GM13976 (cell line): ENCODE measurements at regions not wholly inside any gene's neighbourhood (a gene's known extent, or its start where the extent isn't known, plus 50 kb on each side); places are given as distances from the start of the nearest gene placed in this dataset.

Experiments
- DNase-seq: peaks from one replicate; pipeline ENCODE4 v3.0.0; 2012; ENCODE audit warnings: low spot score
- CTCF ChIP-seq: IDR thresholded peaks from 2 replicates; pipeline ENCODE4 v1.5.1; 2012; ENCODE audit warnings: borderline replicate concordance, mild to moderate bottlenecking; ENCODE audit not compliant: insufficient read depth; ENCODE audit errors: extremely low read depth, missing control alignments, control extremely low read depth
- in situ Hi-C: fragments of 300-500 bp; cut with MboI; formaldehyde crosslinking; loops from one replicate; pipeline ENCODE4 v1.12.0; 2022; ENCODE audit warnings: low sequenced_read_pairs, mixed read lengths, inconsistent platforms; ENCODE audit not compliant: unreplicated experiment

- in situ Hi-C loops, result no loop called here
- DNase-seq, result no peak
- TF ChIP-seq CTCF, result no peak
Measured at GRCh38 chr18:64444819-64445218, 295.9 kb upstream of the LINC00305 start.

GRCh38 chr18:64438178-64438577 is 289.3 kb upstream of the LINC00305 start:
- TF ChIP-seq CTCF, result no peak
- in situ Hi-C loops, result no loop called here
- no peak for DNase-seq

- in situ Hi-C loops, result no loop called here
- TF ChIP-seq CTCF, result no peak
- DNase-seq, result no peak
Measured at GRCh38 chr18:64436111-64436510, 287.2 kb upstream of the LINC00305 start.

- in situ Hi-C loops, result loop anchor here (25.0 kb wide), 1 partner anchor 382 kb away; no protein-coding TSS in a partner anchor
Measured at GRCh38 chr18:64419156-64419555, 270.3 kb upstream of the LINC00305 start.

GRCh38 chr18:64416990-64417389 is 268.1 kb upstream of the LINC00305 start:
- in situ Hi-C loops, result loop anchor here (25.0 kb wide), 1 partner anchor 380 kb away; no protein-coding TSS in a partner anchor
- TF ChIP-seq CTCF, result no peak
- DNase-seq, result no peak

More at GRCh38 chr18:64419156-64419555, 270.3 kb upstream of the LINC00305 start:
- TF ChIP-seq CTCF, result no peak
- DNase-seq, result no peak

- no peak for TF ChIP-seq CTCF
- no peak for DNase-seq
- in situ Hi-C loops, result loop anchor here (25.0 kb wide), 1 partner anchor 378 kb away; no protein-coding TSS in a partner anchor
Measured at GRCh38 chr18:64415218-64415617, 266.3 kb upstream of the LINC00305 start.
